Skeletal muscle cell (primary cell): ENCODE measurements at regions not wholly inside any gene's neighbourhood (a gene's known extent, or its start where the extent isn't known, plus 50 kb on each side); places are given as distances from the start of the nearest gene placed in this dataset.

Source experiments
- DNase-seq: peaks from one replicate; pipeline ENCODE4 v3.0.0-alpha.2; 2010; ENCODE audit warnings: low read depth
- H3K4me3 ChIP-seq: 2 replicates; pipeline ENCODE4 v1.5.1; 2011; ENCODE audit warnings: low read depth, mild to moderate bottlenecking, control low read depth, low read length, moderate library complexity

- no peak overlapping the region for H3K4me3 ChIP-seq
- DNase-seq: no peak
Observed at GRCh38 chr6:44050872-44051505, 76.3 kb downstream of the MRPL14 start.

- no peak for DNase-seq
Observed at GRCh38 chr6:44049989-44050871, 77.0 kb downstream of the MRPL14 start.

GRCh38 chr6:44049163-44049988 is 77.9 kb downstream of the MRPL14 start:
- no peak for DNase-seq
- no peak overlapping the region for H3K4me3 ChIP-seq

More at GRCh38 chr6:44049989-44050871, 77.0 kb downstream of the MRPL14 start:
- H3K4me3 ChIP-seq: no peak overlapping the region

- no peak for DNase-seq
- H3K4me3 ChIP-seq: no peak overlapping the region
Observed at GRCh38 chr6:44048277-44048676, 79.0 kb downstream of the MRPL14 start.

- H3K4me3 ChIP-seq: no peak overlapping the region
- no peak for DNase-seq
Observed at GRCh38 chr6:44047801-44048200, 79.5 kb downstream of the MRPL14 start.

- no peak for DNase-seq
- no peak overlapping the region for H3K4me3 ChIP-seq
Observed at GRCh38 chr6:44047179-44047546, 80.1 kb downstream of the MRPL14 start.

- H3K4me3 ChIP-seq: no peak overlapping the region
Observed at GRCh38 chr6:44046516-44047178, 80.6 kb downstream of the MRPL14 start.

GRCh38 chr6:44045672-44046015 is 81.6 kb downstream of the MRPL14 start:
- DNase-seq: no peak
- H3K4me3 ChIP-seq: no peak overlapping the region

More at GRCh38 chr6:44046516-44047178, 80.6 kb downstream of the MRPL14 start:
- DNase-seq: no peak

- H3K4me3 ChIP-seq: no peak overlapping the region
Observed at GRCh38 chr6:44044940-44045671, 82.1 kb downstream of the MRPL14 start.

GRCh38 chr6:44044154-44044539 is 83.1 kb downstream of the MRPL14 start:
- no peak for DNase-seq
- no peak overlapping the region for H3K4me3 ChIP-seq

More at GRCh38 chr6:44044940-44045671, 82.1 kb downstream of the MRPL14 start:
- no peak for DNase-seq

- no peak for DNase-seq
- no peak overlapping the region for H3K4me3 ChIP-seq
Observed at GRCh38 chr6:44043479-44044153, 83.6 kb downstream of the MRPL14 start.

- no peak for DNase-seq
- H3K4me3 ChIP-seq: no peak overlapping the region
Observed at GRCh38 chr6:44042989-44043478, 84.2 kb downstream of the MRPL14 start.

- no peak overlapping the region for H3K4me3 ChIP-seq
- DNase-seq: no peak
Observed at GRCh38 chr6:44042261-44042988, 84.8 kb downstream of the MRPL14 start.

- DNase-seq: peak; percentile 99
- H3K4me3 ChIP-seq: no peak overlapping the region
Observed at GRCh38 chr6:44041461-44042260, 85.6 kb downstream of the MRPL14 start.

GRCh38 chr6:44040786-44041185 is 86.5 kb downstream of the MRPL14 start:
- no peak overlapping the region for H3K4me3 ChIP-seq
- no peak for DNase-seq

GRCh38 chr6:44039839-44040350 is 87.4 kb downstream of the MRPL14 start:
- no peak overlapping the region for H3K4me3 ChIP-seq
- DNase-seq: no peak
